Activated naive CD4-positive, alpha-beta T cell treated with anti-CD3 and anti-CD28 coated beads, Interleukin-2, amount 50 U/mL, for 24 hours (primary cell): ENCODE measurements at regions not wholly inside any gene's neighbourhood (a gene's known extent, or its start where the extent isn't known, plus 50 kb on each side); places are given as distances from the start of the nearest gene placed in this dataset.

Experiments
- H3K27ac Mint-ChIP-seq: one replicate; pipeline ENCODE4 v1.8.0; 2021; ENCODE audit warnings: mild to moderate bottlenecking, mixed read lengths
- H3K27me3 Mint-ChIP-seq: one replicate; pipeline ENCODE4 v1.8.0; 2021; ENCODE audit warnings: mixed read lengths
- H3K36me3 Mint-ChIP-seq: one replicate; pipeline ENCODE4 v1.8.0; 2021; ENCODE audit warnings: mixed read lengths
- H3K4me1 Mint-ChIP-seq: one replicate; pipeline ENCODE4 v1.8.0; 2021; ENCODE audit warnings: mixed read lengths
- H3K4me3 Mint-ChIP-seq: one replicate; pipeline ENCODE4 v1.8.0; 2021; ENCODE audit warnings: mild to moderate bottlenecking, mixed read lengths
- H3K9me3 Mint-ChIP-seq: one replicate; pipeline ENCODE4 v1.8.0; 2021; ENCODE audit warnings: mixed read lengths

GRCh38 chr9:106615118-106615889 lies 247.7 kb upstream of the ZNF462 start:
- H3K9me3 Mint-ChIP-seq = peaks cover 7% of the 10 kb centered on the region
- H3K4me3 Mint-ChIP-seq = no peak overlapping the region
- no peaks in the 10 kb centered on the region for H3K27me3 Mint-ChIP-seq
- no peak overlapping the region for H3K27ac Mint-ChIP-seq
- no peaks in the 10 kb centered on the region for H3K4me1 Mint-ChIP-seq
- no peaks in the 10 kb centered on the region for H3K36me3 Mint-ChIP-seq

GRCh38 chr9:106616026-106616425 lies 246.9 kb upstream of the ZNF462 start:
- Mint-ChIP-seq H3K36me3 (no peaks in the 10 kb centered on the region), H3K4me3 (no peak overlapping the region), H3K4me1 (no peaks in the 10 kb centered on the region), H3K9me3 (peaks cover 7% of the 10 kb centered on the region), H3K27me3 (no peaks in the 10 kb centered on the region), H3K27ac (no peak overlapping the region)

- Mint-ChIP-seq H3K36me3 (no peaks in the 10 kb centered on the region), H3K4me3 (no peak overlapping the region), H3K9me3 (peaks cover 7% of the 10 kb centered on the region), H3K27ac (no peak overlapping the region), H3K27me3 (no peaks in the 10 kb centered on the region), H3K4me1 (no peaks in the 10 kb centered on the region)
Observed at GRCh38 chr9:106616851-106617345, 246.1 kb upstream of the ZNF462 start.

GRCh38 chr9:106619211-106619610 lies 243.8 kb upstream of the ZNF462 start:
- no peak overlapping the region for H3K27ac Mint-ChIP-seq
- H3K4me3 Mint-ChIP-seq = no peak overlapping the region
- H3K4me1 Mint-ChIP-seq = no peaks in the 10 kb centered on the region
- H3K36me3 Mint-ChIP-seq = no peaks in the 10 kb centered on the region
- H3K9me3 Mint-ChIP-seq = no peaks in the 10 kb centered on the region
- no peaks in the 10 kb centered on the region for H3K27me3 Mint-ChIP-seq

GRCh38 chr9:106620081-106620480 lies 242.9 kb upstream of the ZNF462 start:
- no peak overlapping the region for H3K27ac Mint-ChIP-seq
- H3K4me3 Mint-ChIP-seq = no peak overlapping the region
- H3K36me3 Mint-ChIP-seq = no peaks in the 10 kb centered on the region
- no peaks in the 10 kb centered on the region for H3K27me3 Mint-ChIP-seq
- H3K4me1 Mint-ChIP-seq = no peaks in the 10 kb centered on the region
- H3K9me3 Mint-ChIP-seq = no peaks in the 10 kb centered on the region

- H3K27me3 Mint-ChIP-seq = no peaks in the 10 kb centered on the region
- H3K9me3 Mint-ChIP-seq = no peaks in the 10 kb centered on the region
- no peak overlapping the region for H3K4me3 Mint-ChIP-seq
- no peak overlapping the region for H3K27ac Mint-ChIP-seq
- H3K36me3 Mint-ChIP-seq = no peaks in the 10 kb centered on the region
- no peaks in the 10 kb centered on the region for H3K4me1 Mint-ChIP-seq
Observed at GRCh38 chr9:106620866-106621265, 242.1 kb upstream of the ZNF462 start.

GRCh38 chr9:106621313-106622163 lies 241.4 kb upstream of the ZNF462 start:
- Mint-ChIP-seq H3K27me3 (no peaks in the 10 kb centered on the region), H3K27ac (no peak overlapping the region), H3K9me3 (no peaks in the 10 kb centered on the region)

GRCh38 chr9:106622164-106622487 lies 240.8 kb upstream of the ZNF462 start:
- H3K27ac Mint-ChIP-seq = no peak overlapping the region
- H3K4me3 Mint-ChIP-seq = no peak overlapping the region
- no peaks in the 10 kb centered on the region for H3K4me1 Mint-ChIP-seq
- no peaks in the 10 kb centered on the region for H3K9me3 Mint-ChIP-seq
- no peaks in the 10 kb centered on the region for H3K27me3 Mint-ChIP-seq
- H3K36me3 Mint-ChIP-seq = no peaks in the 10 kb centered on the region

More at GRCh38 chr9:106621313-106622163, 241.4 kb upstream of the ZNF462 start:
- no peak overlapping the region for H3K4me3 Mint-ChIP-seq
- H3K4me1 Mint-ChIP-seq = no peaks in the 10 kb centered on the region
- no peaks in the 10 kb centered on the region for H3K36me3 Mint-ChIP-seq

GRCh38 chr9:106623558-106623957 lies 239.4 kb upstream of the ZNF462 start:
- no peak overlapping the region for H3K4me3 Mint-ChIP-seq
- H3K27ac Mint-ChIP-seq = no peak overlapping the region

GRCh38 chr9:106625259-106625789 lies 237.6 kb upstream of the ZNF462 start:
- no peaks in the 10 kb centered on the region for H3K4me1 Mint-ChIP-seq
- no peak overlapping the region for H3K27ac Mint-ChIP-seq
- no peaks in the 10 kb centered on the region for H3K27me3 Mint-ChIP-seq
- H3K9me3 Mint-ChIP-seq = no peaks in the 10 kb centered on the region
- H3K36me3 Mint-ChIP-seq = no peaks in the 10 kb centered on the region
- H3K4me3 Mint-ChIP-seq = no peak overlapping the region

More at GRCh38 chr9:106623558-106623957, 239.4 kb upstream of the ZNF462 start:
- Mint-ChIP-seq H3K9me3 (no peaks in the 10 kb centered on the region), H3K36me3 (no peaks in the 10 kb centered on the region), H3K27me3 (no peaks in the 10 kb centered on the region), H3K4me1 (no peaks in the 10 kb centered on the region)

- H3K4me3 Mint-ChIP-seq = no peak overlapping the region
- H3K27me3 Mint-ChIP-seq = no peaks in the 10 kb centered on the region
- H3K27ac Mint-ChIP-seq = no peak overlapping the region
- H3K36me3 Mint-ChIP-seq = no peaks in the 10 kb centered on the region
- no peaks in the 10 kb centered on the region for H3K4me1 Mint-ChIP-seq
- H3K9me3 Mint-ChIP-seq = peaks cover 5% of the 10 kb centered on the region
Observed at GRCh38 chr9:106626936-106627335, 236.0 kb upstream of the ZNF462 start.

- H3K4me1 Mint-ChIP-seq = no peaks in the 10 kb centered on the region
- H3K9me3 Mint-ChIP-seq = peaks cover 10% of the 10 kb centered on the region
- H3K4me3 Mint-ChIP-seq = no peak overlapping the region
- no peaks in the 10 kb centered on the region for H3K27me3 Mint-ChIP-seq
- no peaks in the 10 kb centered on the region for H3K36me3 Mint-ChIP-seq
- H3K27ac Mint-ChIP-seq = no peak overlapping the region
Observed at GRCh38 chr9:106632621-106633020, 230.3 kb upstream of the ZNF462 start.

GRCh38 chr9:106634183-106634582 lies 228.8 kb upstream of the ZNF462 start:
- Mint-ChIP-seq H3K27me3 (no peaks in the 10 kb centered on the region), H3K4me3 (no peak overlapping the region), H3K9me3 (peaks cover 10% of the 10 kb centered on the region), H3K4me1 (no peaks in the 10 kb centered on the region), H3K36me3 (no peaks in the 10 kb centered on the region), H3K27ac (no peak overlapping the region)

GRCh38 chr9:106634641-106635040 lies 228.3 kb upstream of the ZNF462 start:
- Mint-ChIP-seq H3K27ac (no peak overlapping the region), H3K4me3 (no peak overlapping the region), H3K9me3 (peaks cover 10% of the 10 kb centered on the region), H3K4me1 (no peaks in the 10 kb centered on the region), H3K36me3 (no peaks in the 10 kb centered on the region), H3K27me3 (no peaks in the 10 kb centered on the region)

GRCh38 chr9:106637486-106637885 lies 225.5 kb upstream of the ZNF462 start:
- Mint-ChIP-seq H3K27ac (no peak overlapping the region), H3K36me3 (no peaks in the 10 kb centered on the region), H3K4me1 (no peaks in the 10 kb centered on the region), H3K27me3 (no peaks in the 10 kb centered on the region), H3K4me3 (no peak overlapping the region), H3K9me3 (peaks cover 5% of the 10 kb centered on the region)
